ENCODE measurements at regions not wholly inside any gene's neighbourhood (a gene's known extent, or its start where the extent isn't known, plus 50 kb on each side); places are given as distances from the start of the nearest gene placed in this dataset.

GRCh38 chr13:47186471-47186870 lies 289.6 kb upstream of the HTR2A start:
- Histone ChIP-seq H3K4me3 (no peak overlapping the region), H3K9me3 (no peaks in the 10 kb centered on the region), H3K27me3 (no peaks in the 10 kb centered on the region), H3K27ac (replicated peaks in 1 of 4) (no peak overlapping the region), H3K36me3 (no peaks in the 10 kb centered on the region), H3K4me1 (peaks cover 0 to 5% (median 2%) of the 10 kb centered on the region in 4 donors)
- intact Hi-C loops (cut with DNase I), result no loop called here
- no peak for DNase-seq (ENCODE audit: extremely low spot score)
- 94% methylated on average over 2 of the region's 2 CpGs for WGBS
- TF ChIP-seq POLR2A (IDR thresholded peaks at IDR 0.05; ENCODE audit: low read depth) (no peak), EP300 (IDR thresholded peaks at IDR 0.05) (no peak), CTCF (IDR thresholded peaks at IDR 0.05) (no peak), POLR2AphosphoS5 (IDR thresholded peaks at IDR 0.05) (no peak)

GRCh38 chr13:47184321-47184720 lies 287.5 kb upstream of the HTR2A start:
- no peaks in the 10 kb centered on the region for H3K36me3 ChIP-seq

DNA sequence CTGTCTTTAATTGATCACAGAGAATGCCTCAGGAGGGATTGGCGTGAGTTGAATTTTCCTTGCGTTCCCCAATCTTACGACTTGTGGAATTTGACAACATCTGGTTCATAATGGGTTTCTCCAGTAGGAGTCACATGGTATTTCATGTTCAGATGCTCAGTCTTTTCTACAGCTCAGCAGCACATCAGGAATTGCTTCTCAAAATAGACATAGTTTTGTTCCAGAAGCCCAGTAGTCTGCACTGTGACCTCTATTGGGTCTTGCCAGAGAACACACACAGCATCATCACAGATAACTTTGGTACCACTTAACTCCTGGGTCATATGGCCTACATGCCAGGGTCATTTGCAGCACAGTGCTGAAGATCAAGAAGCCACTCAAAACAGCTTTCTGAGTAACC lies 282.5 kb upstream of the HTR2A start:
- intact Hi-C loops (cut with DNase I), result no loop called here
- H3K4me3 ChIP-seq, result no peak overlapping the region
- H3K27me3 ChIP-seq, result no peaks in the 10 kb centered on the region
- TF ChIP-seq POLR2AphosphoS5 (IDR thresholded peaks at IDR 0.05) (no peak), POLR2A (IDR thresholded peaks at IDR 0.05; ENCODE audit: low read depth) (no peak), CTCF (IDR thresholded peaks at IDR 0.05) (no peak), EP300 (IDR thresholded peaks at IDR 0.05) (no peak)
- DNase-seq (ENCODE audit: extremely low spot score), result no peak
- H3K9me3 ChIP-seq, result no peaks in the 10 kb centered on the region
- H3K4me1 ChIP-seq, result peaks cover 0 to 3% (median 0%) of the 10 kb centered on the region in 4 donors
- 79% methylated on average over 3 of the region's 3 CpGs for WGBS
- no peaks in the 10 kb centered on the region for H3K36me3 ChIP-seq
- no peak overlapping the region for H3K27ac ChIP-seq (replicated peaks in 1 of 4)

More at GRCh38 chr13:47184321-47184720, 287.5 kb upstream of the HTR2A start:
- Histone ChIP-seq H3K27me3 (no peaks in the 10 kb centered on the region), H3K9me3 (no peaks in the 10 kb centered on the region), H3K27ac (replicated peaks in 1 of 4) (no peak overlapping the region), H3K4me1 (peaks cover 0 to 5% (median 2%) of the 10 kb centered on the region in 4 donors), H3K4me3 (no peak overlapping the region)
- intact Hi-C loops (cut with DNase I), result no loop called here
- DNase-seq (ENCODE audit: extremely low spot score), result no peak
- TF ChIP-seq CTCF (IDR thresholded peaks at IDR 0.05) (no peak), EP300 (IDR thresholded peaks at IDR 0.05) (no peak), POLR2A (IDR thresholded peaks at IDR 0.05; ENCODE audit: low read depth) (no peak), POLR2AphosphoS5 (IDR thresholded peaks at IDR 0.05) (no peak)

DNA sequence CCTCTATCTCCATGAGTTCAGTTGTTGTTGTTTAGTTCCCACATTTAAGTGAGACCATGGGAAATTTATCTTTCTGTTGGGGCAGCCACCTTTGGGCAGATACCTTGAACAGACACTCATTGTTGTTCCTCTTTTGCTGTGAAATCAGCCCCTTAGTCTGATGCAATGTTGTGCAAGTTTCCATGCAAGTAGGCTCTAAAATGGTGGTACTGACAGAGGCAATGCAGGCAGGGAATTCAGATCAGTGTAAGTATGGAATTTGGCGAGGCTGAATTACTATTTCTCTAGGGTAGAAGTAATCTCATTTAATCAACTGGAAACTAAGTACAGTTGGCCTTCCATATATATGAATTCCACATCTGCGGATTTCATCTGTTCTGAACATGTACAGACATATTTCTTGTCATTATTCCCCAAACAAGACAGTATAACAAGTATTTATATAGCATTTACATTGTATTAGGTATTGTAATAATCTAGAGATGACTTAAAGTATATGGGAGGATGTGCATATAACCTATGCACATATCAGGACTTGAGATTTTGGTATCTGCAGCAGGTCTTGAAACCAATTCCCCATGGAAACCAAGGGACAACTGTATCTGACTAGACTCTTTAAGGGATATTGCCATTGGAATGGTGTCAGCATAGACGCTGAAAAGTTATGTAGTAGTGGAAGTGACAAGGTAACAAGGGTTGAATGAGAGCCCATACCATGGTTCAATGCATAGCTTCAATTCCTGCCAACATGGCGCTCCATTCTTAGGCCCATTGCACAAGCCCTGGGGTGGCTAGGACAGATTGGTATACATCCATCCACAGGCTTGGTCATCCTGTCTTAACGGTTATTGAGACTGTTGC lies 281.5 kb upstream of the HTR2A start:
- DNase-seq (ENCODE audit: extremely low spot score), result no peak
- 93% methylated on average over 5 of the region's 5 CpGs for WGBS
- H3K27ac ChIP-seq (replicated peaks in 1 of 4), result no peak overlapping the region
- no peaks in the 10 kb centered on the region for H3K36me3 ChIP-seq
- H3K4me1 ChIP-seq, result peaks cover 0 to 3% (median 0%) of the 10 kb centered on the region in 4 donors
- H3K9me3 ChIP-seq, result no peaks in the 10 kb centered on the region
- intact Hi-C loops (cut with DNase I), result no loop called here
- H3K4me3 ChIP-seq, result no peak overlapping the region
- no peaks in the 10 kb centered on the region for H3K27me3 ChIP-seq
- TF ChIP-seq POLR2AphosphoS5 (IDR thresholded peaks at IDR 0.05) (no peak), CTCF (IDR thresholded peaks at IDR 0.05) (no peak), EP300 (IDR thresholded peaks at IDR 0.05) (no peak), POLR2A (IDR thresholded peaks at IDR 0.05; ENCODE audit: low read depth) (no peak)

Measured in esophagus muscularis mucosa (tissue), 4 donors.